OCI-LY3 (cell line): ENCODE measurements at regions not wholly inside any gene's neighbourhood (a gene's known extent, or its start where the extent isn't known, plus 50 kb on each side); places are given as distances from the start of the nearest gene placed in this dataset.

Experiments
- EZH2phosphoT487 ChIP-seq: fragments of 200-600 bp; shearing (Covaris generic); IDR thresholded peaks from 2 replicates; pipeline ENCODE4 v1.6.1; 2018; ENCODE audit warnings: antibody characterized with exemption, mixed run types, low read depth
- TF ChIP-seq, protein P1 (sequence below): fragments of 200-600, 300-600 bp; sonication (generic); IDR thresholded peaks from 2 replicates; pipeline ENCODE4 v1.5.1; 2014; ENCODE audit warnings: antibody characterized with exemption, low read length, low read depth

DNA sequence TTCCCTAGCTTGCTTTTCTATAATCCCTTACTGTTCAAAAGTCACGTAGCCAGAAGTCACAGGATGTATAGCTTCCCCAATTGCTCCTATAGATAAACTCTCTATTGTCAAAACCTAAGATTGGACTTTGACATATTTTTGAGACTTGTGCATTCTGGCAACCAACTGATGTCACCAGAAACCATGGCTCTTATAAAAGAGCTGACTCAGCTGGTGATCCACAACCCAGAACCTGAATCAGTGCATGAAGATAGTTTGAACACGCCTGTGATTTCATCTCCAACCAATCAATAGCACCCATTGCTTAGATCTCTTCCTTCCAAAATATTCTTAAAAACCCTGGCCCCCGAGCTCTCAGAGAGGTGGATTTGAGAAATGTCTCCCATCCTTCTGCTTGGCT, 639.9 kb upstream of the PIK3C3 start:
- TF ChIP-seq, protein P1, sequence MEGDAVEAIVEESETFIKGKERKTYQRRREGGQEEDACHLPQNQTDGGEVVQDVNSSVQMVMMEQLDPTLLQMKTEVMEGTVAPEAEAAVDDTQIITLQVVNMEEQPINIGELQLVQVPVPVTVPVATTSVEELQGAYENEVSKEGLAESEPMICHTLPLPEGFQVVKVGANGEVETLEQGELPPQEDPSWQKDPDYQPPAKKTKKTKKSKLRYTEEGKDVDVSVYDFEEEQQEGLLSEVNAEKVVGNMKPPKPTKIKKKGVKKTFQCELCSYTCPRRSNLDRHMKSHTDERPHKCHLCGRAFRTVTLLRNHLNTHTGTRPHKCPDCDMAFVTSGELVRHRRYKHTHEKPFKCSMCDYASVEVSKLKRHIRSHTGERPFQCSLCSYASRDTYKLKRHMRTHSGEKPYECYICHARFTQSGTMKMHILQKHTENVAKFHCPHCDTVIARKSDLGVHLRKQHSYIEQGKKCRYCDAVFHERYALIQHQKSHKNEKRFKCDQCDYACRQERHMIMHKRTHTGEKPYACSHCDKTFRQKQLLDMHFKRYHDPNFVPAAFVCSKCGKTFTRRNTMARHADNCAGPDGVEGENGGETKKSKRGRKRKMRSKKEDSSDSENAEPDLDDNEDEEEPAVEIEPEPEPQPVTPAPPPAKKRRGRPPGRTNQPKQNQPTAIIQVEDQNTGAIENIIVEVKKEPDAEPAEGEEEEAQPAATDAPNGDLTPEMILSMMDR: no peak
- no peak for TF ChIP-seq EZH2phosphoT487
